Islet precursor cell (in vitro differentiated cells): ENCODE measurements at regions not wholly inside any gene's neighbourhood (a gene's known extent, or its start where the extent isn't known, plus 50 kb on each side); places are given as distances from the start of the nearest gene placed in this dataset.

Source experiments
- DNase-seq: peaks from one replicate; pipeline ENCODE4 v3.0.0-alpha.2; 2018

DNA sequence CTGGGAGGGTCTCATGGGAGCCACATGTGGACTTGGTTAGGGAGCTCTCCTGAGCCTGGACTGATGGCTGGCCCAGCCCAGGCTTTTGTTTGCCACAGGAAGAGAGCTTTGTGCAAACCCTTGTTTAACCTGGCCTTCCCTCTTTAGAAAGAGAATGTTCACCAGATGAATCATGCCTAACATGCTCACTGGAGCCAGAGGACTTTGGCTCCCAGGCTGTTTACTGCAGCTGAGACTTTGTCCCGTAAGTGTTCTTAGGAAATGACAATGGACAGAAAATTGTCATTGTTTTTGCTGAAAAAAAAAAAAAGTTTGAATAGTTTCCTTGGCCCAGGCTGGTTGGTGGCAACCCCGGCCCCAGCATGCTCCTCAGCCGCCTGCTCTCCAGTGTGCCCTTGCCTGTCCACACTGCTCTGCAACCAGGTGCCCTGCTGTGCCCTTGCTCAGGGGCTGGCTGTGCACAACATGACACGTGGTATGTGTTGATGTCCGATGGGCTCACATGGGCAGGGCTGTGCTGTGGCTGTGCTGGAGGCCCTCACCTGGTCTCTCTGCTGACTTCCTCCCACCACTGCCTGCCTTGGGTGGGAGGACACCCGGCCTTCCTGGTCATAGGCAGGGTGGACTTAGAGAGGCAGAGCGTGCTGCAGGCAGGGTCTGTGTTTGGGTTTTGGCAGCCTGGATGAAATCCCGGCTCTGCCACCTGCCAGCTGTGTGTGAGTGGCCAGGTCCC lies 215.3 kb upstream of the ZNF32 start:
- DNase-seq = peak; percentile 49

DNA sequence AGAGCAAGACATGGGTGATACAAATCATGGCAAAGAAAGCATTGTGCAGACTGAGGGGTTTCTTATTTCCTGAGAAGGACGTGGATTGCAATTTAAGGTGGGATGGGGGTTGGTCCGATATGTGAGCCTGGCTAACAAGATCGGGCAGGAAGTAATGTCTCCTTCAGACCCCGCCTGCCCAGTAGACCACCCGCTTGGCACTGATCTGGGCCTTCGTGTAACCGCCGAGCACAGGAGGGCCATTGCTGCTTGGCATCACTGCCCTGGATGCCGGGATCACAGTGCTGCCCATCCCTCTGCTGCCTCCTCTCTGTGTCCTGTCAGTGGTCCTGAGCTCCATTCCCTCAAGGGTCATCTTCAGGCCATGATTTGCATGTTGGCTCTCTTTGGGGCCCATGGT lies 214.6 kb upstream of the ZNF32 start:
- DNase-seq = peak; percentile 35

GRCh38 chr10:43862756-43863155 lies 214.1 kb upstream of the ZNF32 start:
- DNase-seq = peak; percentile 34

DNA sequence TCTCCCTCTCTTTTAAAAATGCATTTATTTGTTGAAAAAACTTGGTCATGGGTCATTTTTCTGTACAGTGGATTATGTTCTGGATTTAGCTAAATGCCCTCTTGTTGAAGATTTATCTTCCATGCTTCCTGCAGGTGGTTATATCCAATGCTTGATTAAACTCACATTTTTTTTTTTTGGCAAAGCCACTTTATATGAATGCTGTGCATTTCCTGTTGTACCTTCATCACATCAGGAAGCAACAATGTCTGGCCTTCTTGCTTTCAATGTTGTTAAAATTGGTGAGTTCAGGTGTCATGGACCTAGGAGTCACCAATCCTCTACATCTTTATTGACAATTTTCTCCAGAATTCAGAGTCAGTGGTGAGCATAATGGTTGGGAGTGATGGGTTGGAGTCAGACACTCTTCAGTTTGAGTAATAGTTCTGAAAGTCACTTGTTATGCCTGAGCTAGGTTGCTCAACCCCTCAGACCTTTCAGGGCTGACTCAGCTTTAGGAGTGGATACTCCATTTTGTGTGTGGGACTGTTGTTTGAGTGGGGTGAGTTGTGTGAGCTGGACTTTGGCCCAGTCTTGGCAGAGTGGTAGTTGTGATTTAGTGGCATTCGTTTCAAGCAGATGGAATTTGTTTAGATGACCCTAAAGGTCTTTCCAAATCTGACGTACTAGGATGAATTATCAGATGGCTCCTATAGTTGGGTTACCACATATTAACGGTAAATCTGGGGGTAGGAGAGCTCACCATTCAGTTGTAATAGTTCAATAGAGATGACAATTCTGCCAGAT lies 213.5 kb upstream of the ZNF32 start:
- DNase-seq = no peak

- DNase-seq = no peak
Observed at GRCh38 chr10:43859016-43859525, 210.4 kb upstream of the ZNF32 start.

DNA sequence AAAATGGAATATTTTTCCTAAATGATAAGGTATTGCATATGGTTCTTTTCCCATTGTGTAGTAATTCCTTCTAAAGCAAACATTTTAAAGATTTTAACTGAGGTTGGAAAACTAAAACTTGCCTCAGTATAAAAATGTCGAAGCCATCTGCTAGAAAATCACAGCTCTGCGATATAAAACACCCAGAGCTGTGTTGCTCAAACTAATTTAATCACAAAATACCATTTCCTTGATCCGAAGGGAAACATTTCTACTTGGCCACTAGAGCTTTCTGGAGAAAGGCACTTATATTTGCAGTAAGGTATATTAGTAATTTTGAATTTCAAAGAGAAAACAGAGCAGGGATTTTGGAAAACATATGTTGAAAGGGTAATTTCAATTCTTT lies 209.2 kb upstream of the ZNF32 start:
- DNase-seq = no peak

DNA sequence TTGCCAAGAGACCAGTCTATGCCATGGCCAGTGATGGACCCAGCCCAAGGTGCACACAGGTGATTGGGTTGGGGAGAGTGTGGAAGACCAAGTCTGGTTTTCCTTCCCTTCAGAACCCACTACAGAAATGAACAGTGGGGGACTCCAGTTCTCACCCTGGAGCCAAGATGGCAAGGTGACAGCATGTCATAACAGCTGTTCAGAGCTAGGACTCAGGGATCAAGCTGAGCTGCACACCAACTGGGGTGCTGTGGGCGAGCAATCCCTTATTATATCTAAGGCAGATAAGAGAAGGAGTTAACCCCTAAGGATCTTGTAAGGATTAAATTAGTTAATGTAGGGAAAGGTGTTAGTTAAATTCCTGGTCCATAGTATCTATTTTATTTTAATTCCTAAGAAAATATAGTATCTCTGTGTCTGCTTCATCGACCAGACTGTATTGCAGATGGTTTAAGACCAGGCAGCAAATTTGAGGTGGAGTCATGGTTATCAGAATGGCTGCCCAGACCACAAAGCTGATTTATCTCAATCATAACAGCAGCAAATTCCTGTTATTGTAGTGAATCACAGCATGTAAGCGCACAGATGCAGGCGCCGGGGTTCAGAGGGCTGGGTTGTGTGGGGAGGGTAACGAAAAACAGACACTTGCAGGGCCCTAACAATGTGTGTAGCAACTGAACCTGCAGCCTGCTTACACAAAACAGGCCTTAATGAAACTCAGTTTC lies 208.7 kb upstream of the ZNF32 start:
- peak; percentile 53 for DNase-seq

GRCh38 chr10:43856299-43856698 lies 207.6 kb upstream of the ZNF32 start:
- no peak for DNase-seq

- DNase-seq = peak; percentile 60
Observed at GRCh38 chr10:43855667-43856210, 207.1 kb upstream of the ZNF32 start.

DNA sequence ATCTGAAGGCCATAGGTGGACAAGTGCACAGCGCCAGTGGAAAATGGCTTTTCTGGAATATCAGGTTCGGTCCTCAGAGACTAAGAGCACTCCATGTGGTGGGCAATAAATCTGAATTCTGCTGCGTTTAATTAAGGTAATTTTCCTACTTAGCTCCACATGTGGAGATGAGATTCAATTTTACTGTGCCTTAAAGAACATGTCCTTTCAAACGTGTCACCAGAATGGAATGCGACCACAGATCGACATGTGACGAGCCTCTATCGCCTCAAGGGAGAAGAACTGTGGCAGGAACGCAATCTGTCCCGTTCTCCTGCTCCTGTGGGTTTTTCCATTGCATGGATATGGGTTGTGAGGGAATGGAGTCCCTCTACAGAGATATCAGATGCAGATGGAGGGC lies 205.3 kb upstream of the ZNF32 start:
- DNase-seq = peak; percentile 92

DNA sequence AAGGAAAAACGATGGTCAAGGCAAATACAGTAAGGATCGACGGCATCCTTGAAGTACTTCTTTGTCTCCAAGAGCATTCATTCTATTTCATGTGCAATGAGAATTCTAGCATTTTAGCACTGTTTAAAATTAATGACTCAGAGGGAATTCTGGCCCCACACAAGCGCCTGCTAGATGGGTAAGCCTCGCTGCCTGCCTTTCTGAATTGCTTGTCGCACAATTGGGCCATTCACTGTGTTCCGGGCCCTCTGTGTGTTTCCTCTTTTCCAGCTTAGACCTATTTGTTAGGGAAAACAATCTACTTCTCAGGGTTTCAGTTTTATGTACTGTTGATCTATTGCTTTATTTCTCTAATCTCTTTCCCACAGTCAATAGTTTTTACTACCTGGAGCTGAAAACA lies 204.7 kb upstream of the ZNF32 start:
- DNase-seq = no peak

- no peak for DNase-seq
Observed at GRCh38 chr10:43852644-43853214, 204.0 kb upstream of the ZNF32 start.

DNA sequence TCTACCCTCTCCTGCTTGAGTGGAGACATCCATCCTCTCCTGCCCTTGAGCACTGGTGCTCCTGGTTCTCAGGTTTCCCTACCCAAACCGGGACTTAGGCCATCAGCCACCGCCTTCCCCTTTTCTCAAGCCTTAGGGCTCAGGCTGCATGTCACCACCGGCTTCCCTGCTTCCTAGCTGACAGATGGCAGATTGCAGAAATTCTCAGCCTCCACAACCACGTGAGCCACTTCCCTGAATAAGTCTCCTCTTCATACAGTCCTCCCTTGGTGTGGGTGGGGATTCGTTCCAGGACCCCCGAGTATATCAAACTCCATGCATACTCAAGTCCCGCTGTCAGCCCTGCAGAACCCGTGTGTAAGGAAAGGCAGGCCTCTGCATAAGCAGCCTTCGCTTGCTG lies 203.5 kb upstream of the ZNF32 start:
- no peak for DNase-seq

DNA sequence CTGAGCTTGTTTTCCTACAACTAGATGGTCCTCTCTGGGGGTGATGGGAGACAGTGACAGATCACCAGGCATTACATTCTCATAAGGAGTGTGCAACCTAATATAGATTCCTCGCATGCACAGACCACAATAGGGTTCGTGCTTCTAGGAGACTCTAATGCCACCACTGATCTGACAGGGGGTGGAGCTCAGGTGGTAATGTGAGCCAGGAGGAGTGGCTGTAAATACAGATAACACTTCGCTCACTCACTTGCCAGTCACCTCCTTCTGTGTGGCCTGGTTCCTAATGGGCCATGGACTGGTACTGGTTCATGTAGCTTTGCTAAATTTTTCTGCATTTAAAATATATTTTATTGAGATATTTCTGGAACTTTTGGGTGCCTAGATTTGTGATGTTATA lies 202.3 kb upstream of the ZNF32 start:
- DNase-seq = no peak

GRCh38 chr10:43849551-43849950 lies 200.9 kb upstream of the ZNF32 start:
- no peak for DNase-seq

DNA sequence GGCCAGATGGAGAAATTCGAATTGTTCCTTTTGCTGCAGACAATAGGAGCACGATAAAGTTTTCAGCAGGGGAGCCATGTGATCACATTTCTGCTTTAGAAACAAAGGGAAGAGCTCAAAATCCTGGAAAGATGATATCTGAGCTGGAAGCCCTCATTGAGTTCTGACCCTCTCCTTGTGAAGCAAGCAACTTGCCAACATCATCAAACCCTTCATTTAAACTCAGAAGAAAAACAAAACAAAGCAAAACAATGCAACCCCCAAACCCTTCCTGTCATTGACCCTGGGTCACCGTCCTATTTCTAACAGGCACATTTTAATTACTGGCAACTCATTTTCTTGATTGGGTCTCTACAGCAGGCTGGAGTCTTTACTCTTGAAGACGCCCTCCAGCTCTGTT lies 198.3 kb upstream of the ZNF32 start:
- DNase-seq = no peak

DNA sequence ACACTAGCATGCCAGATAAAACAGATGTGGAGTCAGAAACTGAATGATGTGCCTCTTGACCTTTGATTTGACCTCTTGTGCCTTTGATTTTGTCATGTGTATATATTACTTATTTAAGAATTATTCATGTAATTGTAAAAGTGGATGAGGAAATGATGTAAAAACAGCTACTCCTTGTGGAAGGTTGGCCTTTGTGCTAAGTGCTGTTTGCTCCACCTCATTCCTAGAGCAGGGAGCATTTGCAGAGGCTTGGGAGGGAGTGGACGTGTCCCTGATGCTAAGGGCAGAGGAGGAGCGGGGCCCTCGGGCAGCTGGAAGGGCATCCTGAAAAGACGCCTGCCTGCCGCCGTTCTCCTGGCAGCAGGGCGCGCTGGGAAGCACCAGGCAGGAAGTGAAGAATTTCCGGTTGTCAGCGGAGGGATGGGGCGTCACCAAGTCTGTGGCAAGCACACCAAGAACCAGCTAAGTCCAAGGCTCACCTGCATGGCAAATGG lies 197.6 kb upstream of the ZNF32 start:
- peak; percentile 45 for DNase-seq

GRCh38 chr10:43845121-43845520 lies 196.4 kb upstream of the ZNF32 start:
- DNase-seq = peak; percentile 49

DNA sequence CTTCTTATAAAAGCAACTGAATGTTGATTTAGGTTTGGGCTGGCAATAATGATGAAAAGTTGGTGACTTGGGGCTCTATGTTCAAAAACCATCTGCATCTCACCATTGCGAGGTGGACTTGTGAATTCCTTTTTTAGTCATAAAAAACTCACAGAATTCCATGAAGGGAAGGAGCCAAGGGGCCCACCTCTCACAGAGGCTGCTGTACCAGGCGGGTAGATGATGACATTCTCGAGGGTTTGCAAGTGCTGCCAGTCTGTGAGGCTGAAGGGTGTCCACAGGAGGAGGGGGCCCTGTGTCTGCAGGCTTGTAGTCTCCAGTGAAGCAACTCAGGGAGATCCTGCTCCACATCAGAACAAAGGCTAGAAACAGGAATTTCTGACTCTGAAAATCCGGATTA lies 195.5 kb upstream of the ZNF32 start:
- DNase-seq = no peak

DNA sequence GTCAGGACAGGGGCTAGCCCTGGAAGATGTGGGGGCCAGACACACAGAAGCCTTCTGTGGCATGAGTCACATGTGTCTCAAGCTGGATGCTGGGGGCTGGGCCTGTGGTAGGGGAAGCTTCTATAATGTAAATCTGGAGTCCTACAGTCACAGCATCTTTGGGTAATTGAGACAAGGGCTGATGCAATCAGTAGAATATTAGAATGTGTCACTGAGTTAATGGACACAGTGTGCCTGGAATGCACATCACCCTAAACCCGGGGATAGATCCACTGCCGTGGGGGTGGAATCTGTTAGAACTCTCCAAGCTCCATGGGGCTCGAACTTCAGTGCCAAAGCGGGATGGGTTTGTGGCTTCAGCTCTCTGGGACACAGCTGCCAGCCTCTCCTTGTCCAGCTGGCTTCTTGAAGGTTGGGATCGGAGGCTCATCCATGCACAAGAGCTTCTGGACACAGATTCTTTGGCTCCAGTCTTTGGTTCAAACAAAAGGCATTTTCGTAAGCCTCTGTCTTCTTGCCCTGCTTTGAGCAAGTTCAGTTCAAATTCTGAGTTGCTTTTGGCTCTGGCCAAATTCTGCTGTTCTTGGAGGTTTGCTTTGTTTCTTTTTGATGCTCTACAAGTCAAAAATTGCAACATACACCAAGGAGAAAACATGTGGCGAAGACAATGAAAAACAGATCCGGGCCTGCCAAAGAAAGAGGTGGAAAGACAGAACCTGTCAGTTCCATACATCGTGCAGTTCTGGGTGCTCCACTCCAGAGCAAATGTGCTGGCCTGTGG lies 194.8 kb upstream of the ZNF32 start:
- DNase-seq = peak; percentile 74

DNA sequence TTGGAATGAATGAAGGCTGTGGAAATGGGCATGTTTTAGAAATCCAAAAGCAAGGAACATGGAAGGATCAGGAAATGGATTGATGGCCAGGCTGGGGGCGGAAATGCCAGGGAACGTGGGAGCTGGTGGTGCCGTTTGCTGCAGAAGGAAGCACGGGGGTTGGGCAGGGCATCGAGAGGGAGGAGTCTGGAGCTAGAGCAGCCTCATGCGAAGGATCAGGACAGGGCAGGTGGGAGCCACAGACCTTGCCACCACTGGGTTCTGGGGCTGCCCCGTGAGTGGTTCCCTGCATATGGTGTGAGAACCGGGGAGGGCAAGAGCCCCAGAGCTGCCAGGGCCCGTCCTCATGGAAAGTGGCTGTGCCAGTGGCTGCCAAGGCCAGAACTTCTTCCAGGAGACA lies 193.8 kb upstream of the ZNF32 start:
- DNase-seq = no peak

- DNase-seq = no peak
Observed at GRCh38 chr10:43842072-43842471, 193.4 kb upstream of the ZNF32 start.
